Keratinocyte (primary cell): ENCODE measurements at regions not wholly inside any gene's neighbourhood (a gene's known extent, or its start where the extent isn't known, plus 50 kb on each side); places are given as distances from the start of the nearest gene placed in this dataset.

ENCODE experiments used
- DNase-seq: peaks from one replicate; pipeline ENCODE4 v3.0.0-alpha.2; 2011; ENCODE audit warnings: low read depth, missing footprints, low spot score
- FAIRE-seq: peaks from 2 replicates; lab custom pipeline; 2011; peaks lifted over from hg19 to GRCh38; lab: Jason Lieb, UNC
- H2AFZ ChIP-seq: 2 replicates; pipeline ENCODE4 v1.6.0; 2012; ENCODE audit warnings: low read length, control low read depth, inconsistent platforms; ENCODE audit not compliant: control insufficient read depth
- H3K27ac ChIP-seq: 2 replicates; pipeline ENCODE4 v1.5.1; 2011; ENCODE audit warnings: low read length; ENCODE audit not compliant: control insufficient read depth, insufficient read depth
- H3K27me3 ChIP-seq: 3 replicates; pipeline ENCODE4 v1.6.0; 2011; ENCODE audit warnings: low read length; ENCODE audit not compliant: control insufficient read depth, insufficient read depth; ENCODE audit errors: extremely low read depth
- H3K36me3 ChIP-seq, 2 experiments: 2 replicates in 1 of 2; 3 replicates in 1 of 2; pipeline ENCODE4 v1.5.1; 2011; ENCODE audit warnings: low read length in 2 of 2, mild to moderate bottlenecking in 1 of 2; ENCODE audit not compliant: control insufficient read depth in 2 of 2, insufficient read depth in 2 of 2; ENCODE audit errors: extremely low read depth in 1 of 2
- H3K4me1 ChIP-seq: 3 replicates; pipeline ENCODE4 v1.5.1; 2011; ENCODE audit warnings: low read length; ENCODE audit not compliant: control insufficient read depth, insufficient read depth; ENCODE audit errors: extremely low read depth
- H3K4me2 ChIP-seq: 3 replicates; pipeline ENCODE4 v1.6.0; 2011; ENCODE audit warnings: low read depth, low read length; ENCODE audit not compliant: control insufficient read depth, insufficient read depth; ENCODE audit errors: extremely low read depth
- H3K4me3 ChIP-seq, 3 experiments: fragments of 200-600 bp in 1 of 3; sonication (generic) in 1 of 3; 2 replicates in 2 of 3; 3 replicates in 1 of 3; pipeline ENCODE4 v1.5.1; 2011 to 2016; ENCODE audit warnings: low read length in 3 of 3, mild to moderate bottlenecking in 3 of 3, control low read depth in 2 of 3, inconsistent platforms in 1 of 3, low read depth in 1 of 3, mixed read lengths in 1 of 3, mixed run types in 1 of 3, moderate library complexity in 1 of 3; ENCODE audit not compliant: control insufficient read depth in 2 of 3, insufficient read depth in 2 of 3; ENCODE audit errors: extremely low read depth in 1 of 3
- H3K79me2 ChIP-seq: 2 replicates; pipeline ENCODE4 v1.6.0; 2012; ENCODE audit warnings: low read length; ENCODE audit not compliant: control insufficient read depth, insufficient read depth
- H3K9ac ChIP-seq: 3 replicates; pipeline ENCODE4 v1.6.0; 2011; ENCODE audit warnings: low read length; ENCODE audit not compliant: control insufficient read depth, insufficient read depth; ENCODE audit errors: extremely low read depth
- H3K9me1 ChIP-seq: 3 replicates; pipeline ENCODE4 v1.6.0; 2011; ENCODE audit warnings: low read length; ENCODE audit not compliant: control insufficient read depth, insufficient read depth; ENCODE audit errors: extremely low read depth
- H3K9me3 ChIP-seq: 2 replicates; pipeline ENCODE4 v1.5.1; 2012; ENCODE audit warnings: low read depth, low read length; ENCODE audit not compliant: control insufficient read depth
- H4K20me1 ChIP-seq: 3 replicates; pipeline ENCODE4 v1.6.0; 2011; ENCODE audit warnings: low read length; ENCODE audit not compliant: control insufficient read depth, insufficient read depth; ENCODE audit errors: extremely low read depth
- EZH2 ChIP-seq: IDR thresholded peaks from one replicate; pipeline ENCODE4 v1.6.1; 2012; ENCODE audit warnings: inconsistent platforms, mild to moderate bottlenecking, low read length, moderate library complexity
- dilution Hi-C: fragments of 300-500 bp; cut with MboI; formaldehyde crosslinking; loops from one replicate; pipeline ENCODE4 v1.7.0; 2020; ENCODE audit warnings: low sequenced_read_pairs; ENCODE audit not compliant: extremely low pct_ligation_motif_present
- TF ChIP-seq, protein P1 (sequence below), 3 experiments: IDR thresholded peaks in 1 of 3; conservative IDR thresholded peaks in 1 of 3; optimal IDR thresholded peaks in 1 of 3; 2 replicates in 2 of 3; 3 replicates in 1 of 3; pipeline versions ENCODE3 to v1.5.1; 2011; ENCODE audit warnings: low read length in 3 of 3, mild to moderate bottlenecking in 3 of 3, moderate library complexity in 2 of 3, control low read depth in 1 of 3, inconsistent platforms in 1 of 3; ENCODE audit not compliant: insufficient read depth in 2 of 3; ENCODE audit errors: extremely low read depth in 1 of 3

DNA sequence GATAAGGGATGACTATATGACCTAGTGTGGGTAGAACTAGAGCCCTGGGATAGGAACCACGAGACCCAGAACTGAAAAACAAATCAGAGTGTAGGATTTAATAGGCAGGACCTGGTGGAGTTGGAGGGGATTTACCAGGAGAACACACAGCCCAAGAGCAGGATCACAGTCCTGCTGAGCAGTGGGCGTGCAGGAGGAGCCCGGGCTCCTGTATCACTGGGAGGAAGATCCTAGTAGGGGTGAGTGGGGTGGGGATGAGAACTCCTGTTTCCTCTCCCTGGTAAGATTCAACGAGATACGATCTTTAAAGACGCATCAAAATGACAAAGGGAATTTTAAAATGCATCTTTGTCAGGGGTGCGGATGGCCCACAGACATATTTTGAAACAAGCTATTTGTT lies 220.1 kb downstream of the GALC start:
- no peak for DNase-seq
- no peaks in the 10 kb centered on the region for H3K4me1 ChIP-seq
- H3K36me3 ChIP-seq = no peaks in the 10 kb centered on the region
- H3K9me1 ChIP-seq = no peaks in the 10 kb centered on the region
- dilution Hi-C loops = no loop called here
- no peak overlapping the region for H3K4me3 ChIP-seq
- H4K20me1 ChIP-seq = no peaks in the 10 kb centered on the region
- H3K27ac ChIP-seq = no peak overlapping the region
- no peaks in the 10 kb centered on the region for H3K79me2 ChIP-seq
- no peak overlapping the region for H3K4me2 ChIP-seq
- H3K9me3 ChIP-seq = no peaks in the 10 kb centered on the region
- no peaks in the 10 kb centered on the region for H3K27me3 ChIP-seq
- H3K9ac ChIP-seq = no peak overlapping the region
- no peak overlapping the region for H2AFZ ChIP-seq
- TF ChIP-seq, protein P1, sequence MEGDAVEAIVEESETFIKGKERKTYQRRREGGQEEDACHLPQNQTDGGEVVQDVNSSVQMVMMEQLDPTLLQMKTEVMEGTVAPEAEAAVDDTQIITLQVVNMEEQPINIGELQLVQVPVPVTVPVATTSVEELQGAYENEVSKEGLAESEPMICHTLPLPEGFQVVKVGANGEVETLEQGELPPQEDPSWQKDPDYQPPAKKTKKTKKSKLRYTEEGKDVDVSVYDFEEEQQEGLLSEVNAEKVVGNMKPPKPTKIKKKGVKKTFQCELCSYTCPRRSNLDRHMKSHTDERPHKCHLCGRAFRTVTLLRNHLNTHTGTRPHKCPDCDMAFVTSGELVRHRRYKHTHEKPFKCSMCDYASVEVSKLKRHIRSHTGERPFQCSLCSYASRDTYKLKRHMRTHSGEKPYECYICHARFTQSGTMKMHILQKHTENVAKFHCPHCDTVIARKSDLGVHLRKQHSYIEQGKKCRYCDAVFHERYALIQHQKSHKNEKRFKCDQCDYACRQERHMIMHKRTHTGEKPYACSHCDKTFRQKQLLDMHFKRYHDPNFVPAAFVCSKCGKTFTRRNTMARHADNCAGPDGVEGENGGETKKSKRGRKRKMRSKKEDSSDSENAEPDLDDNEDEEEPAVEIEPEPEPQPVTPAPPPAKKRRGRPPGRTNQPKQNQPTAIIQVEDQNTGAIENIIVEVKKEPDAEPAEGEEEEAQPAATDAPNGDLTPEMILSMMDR (optimal IDR thresholded peaks at IDR 0.05 in 1 of 3, IDR thresholded peaks at IDR 0.05 in 1 of 3, conservative IDR thresholded peaks at IDR 0.05 in 1 of 3; ENCODE audit: extremely low read depth in 1 of 3, insufficient read depth in 2 of 3, low read length in 3 of 3) = no peak
- no peak for TF ChIP-seq EZH2
- FAIRE-seq = no peak

DNA sequence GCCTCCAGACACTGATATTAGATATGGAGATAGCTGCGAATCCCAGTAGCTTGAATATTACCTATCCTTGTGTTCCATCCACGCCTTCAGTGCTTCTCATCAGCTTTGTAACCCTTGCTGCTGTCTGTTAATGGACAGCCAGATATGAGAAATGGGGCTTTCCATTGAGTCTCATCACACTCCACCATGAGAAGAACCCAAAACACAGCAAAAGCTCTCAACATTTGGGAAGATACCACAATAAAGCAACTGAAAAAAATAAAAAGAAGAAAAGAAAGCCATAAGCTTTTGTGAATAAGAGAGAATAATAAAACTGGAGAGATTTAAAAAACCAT lies 225.4 kb downstream of the GALC start:
- H3K4me2 ChIP-seq = no peak overlapping the region
- H3K36me3 ChIP-seq = no peaks in the 10 kb centered on the region
- DNase-seq = no peak
- H3K27ac ChIP-seq = no peak overlapping the region
- no peak for FAIRE-seq
- TF ChIP-seq, protein P1 (optimal IDR thresholded peaks at IDR 0.05 in 1 of 3, IDR thresholded peaks at IDR 0.05 in 1 of 3, conservative IDR thresholded peaks at IDR 0.05 in 1 of 3; ENCODE audit: extremely low read depth in 1 of 3, insufficient read depth in 2 of 3, low read length in 3 of 3) = no peak
- no peak for TF ChIP-seq EZH2
- no peak overlapping the region for H2AFZ ChIP-seq
- no peaks in the 10 kb centered on the region for H4K20me1 ChIP-seq
- H3K4me3 ChIP-seq = no peak overlapping the region
- no peaks in the 10 kb centered on the region for H3K9me1 ChIP-seq
- dilution Hi-C loops = no loop called here
- H3K4me1 ChIP-seq = no peaks in the 10 kb centered on the region
- H3K79me2 ChIP-seq = no peaks in the 10 kb centered on the region
- no peaks in the 10 kb centered on the region for H3K27me3 ChIP-seq
- H3K9ac ChIP-seq = no peak overlapping the region
- H3K9me3 ChIP-seq = no peaks in the 10 kb centered on the region
